ENCODE measurements at regions not wholly inside any gene's neighbourhood (a gene's known extent, or its start where the extent isn't known, plus 50 kb on each side); places are given as distances from the start of the nearest gene placed in this dataset.
A peak's percentile ranks its signal among the peaks of the same experiment; 100 is the strongest.

- TF ChIP-seq ZBTB7A (IDR thresholded peaks at IDR 0.05; ENCODE audit: low read depth) (no peak), YY1 (IDR thresholded peaks at IDR 0.05; ENCODE audit: low read depth) (no peak), FOXM1 (IDR thresholded peaks at IDR 0.05; ENCODE audit: borderline replicate concordance, low read depth) (no peak), RAD21 (IDR thresholded peaks at IDR 0.05; ENCODE audit: low read depth) (no peak), CEBPB (IDR thresholded peaks at IDR 0.05) (no peak), TCF12 (IDR thresholded peaks at IDR 0.05; ENCODE audit: low read depth) (no peak), CREB1 (IDR thresholded peaks at IDR 0.05; ENCODE audit: low read depth) (no peak), MAX (IDR thresholded peaks at IDR 0.05) (no peak), EGR1 (IDR thresholded peaks at IDR 0.05) (no peak), EP300 (IDR thresholded peaks at IDR 0.05; ENCODE audit: borderline replicate concordance) (no peak)
These were observed 825.4 kb downstream of the UQCRFS1 start for GRCh38 chr19:28387507-28387906.

GRCh38 chr19:28386470-28386869 is 826.5 kb downstream of the UQCRFS1 start:
- TF ChIP-seq CREB1 (IDR thresholded peaks at IDR 0.05; ENCODE audit: low read depth), result no peak
- TF ChIP-seq MAX (IDR thresholded peaks at IDR 0.05), result no peak
- no peak for TF ChIP-seq RAD21 (IDR thresholded peaks at IDR 0.05; ENCODE audit: low read depth)
- TF ChIP-seq ZBTB7A (IDR thresholded peaks at IDR 0.05; ENCODE audit: low read depth), result no peak
- no peak for TF ChIP-seq NFIC (IDR thresholded peaks at IDR 0.05)
- TF ChIP-seq FOXM1 (IDR thresholded peaks at IDR 0.05; ENCODE audit: borderline replicate concordance, low read depth), result no peak
- TF ChIP-seq CEBPB (IDR thresholded peaks at IDR 0.05), result no peak
- TF ChIP-seq EGR1 (IDR thresholded peaks at IDR 0.05), result no peak
- TF ChIP-seq YY1 (IDR thresholded peaks at IDR 0.05; ENCODE audit: low read depth), result no peak
- no peak for TF ChIP-seq EP300 (IDR thresholded peaks at IDR 0.05; ENCODE audit: borderline replicate concordance)
- TF ChIP-seq TCF12 (IDR thresholded peaks at IDR 0.05; ENCODE audit: low read depth), result no peak
- no peak for TF ChIP-seq TEAD4 (IDR thresholded peaks at IDR 0.05)
- TF ChIP-seq, protein P1, sequence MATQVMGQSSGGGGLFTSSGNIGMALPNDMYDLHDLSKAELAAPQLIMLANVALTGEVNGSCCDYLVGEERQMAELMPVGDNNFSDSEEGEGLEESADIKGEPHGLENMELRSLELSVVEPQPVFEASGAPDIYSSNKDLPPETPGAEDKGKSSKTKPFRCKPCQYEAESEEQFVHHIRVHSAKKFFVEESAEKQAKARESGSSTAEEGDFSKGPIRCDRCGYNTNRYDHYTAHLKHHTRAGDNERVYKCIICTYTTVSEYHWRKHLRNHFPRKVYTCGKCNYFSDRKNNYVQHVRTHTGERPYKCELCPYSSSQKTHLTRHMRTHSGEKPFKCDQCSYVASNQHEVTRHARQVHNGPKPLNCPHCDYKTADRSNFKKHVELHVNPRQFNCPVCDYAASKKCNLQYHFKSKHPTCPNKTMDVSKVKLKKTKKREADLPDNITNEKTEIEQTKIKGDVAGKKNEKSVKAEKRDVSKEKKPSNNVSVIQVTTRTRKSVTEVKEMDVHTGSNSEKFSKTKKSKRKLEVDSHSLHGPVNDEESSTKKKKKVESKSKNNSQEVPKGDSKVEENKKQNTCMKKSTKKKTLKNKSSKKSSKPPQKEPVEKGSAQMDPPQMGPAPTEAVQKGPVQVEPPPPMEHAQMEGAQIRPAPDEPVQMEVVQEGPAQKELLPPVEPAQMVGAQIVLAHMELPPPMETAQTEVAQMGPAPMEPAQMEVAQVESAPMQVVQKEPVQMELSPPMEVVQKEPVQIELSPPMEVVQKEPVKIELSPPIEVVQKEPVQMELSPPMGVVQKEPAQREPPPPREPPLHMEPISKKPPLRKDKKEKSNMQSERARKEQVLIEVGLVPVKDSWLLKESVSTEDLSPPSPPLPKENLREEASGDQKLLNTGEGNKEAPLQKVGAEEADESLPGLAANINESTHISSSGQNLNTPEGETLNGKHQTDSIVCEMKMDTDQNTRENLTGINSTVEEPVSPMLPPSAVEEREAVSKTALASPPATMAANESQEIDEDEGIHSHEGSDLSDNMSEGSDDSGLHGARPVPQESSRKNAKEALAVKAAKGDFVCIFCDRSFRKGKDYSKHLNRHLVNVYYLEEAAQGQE (IDR thresholded peaks at IDR 0.05; ENCODE audit: low read depth), result no peak
- TF ChIP-seq USF1 (IDR thresholded peaks at IDR 0.05), result no peak
- no peak for TF ChIP-seq TAF1 (IDR thresholded peaks at IDR 0.05; ENCODE audit: low read depth)

DNA sequence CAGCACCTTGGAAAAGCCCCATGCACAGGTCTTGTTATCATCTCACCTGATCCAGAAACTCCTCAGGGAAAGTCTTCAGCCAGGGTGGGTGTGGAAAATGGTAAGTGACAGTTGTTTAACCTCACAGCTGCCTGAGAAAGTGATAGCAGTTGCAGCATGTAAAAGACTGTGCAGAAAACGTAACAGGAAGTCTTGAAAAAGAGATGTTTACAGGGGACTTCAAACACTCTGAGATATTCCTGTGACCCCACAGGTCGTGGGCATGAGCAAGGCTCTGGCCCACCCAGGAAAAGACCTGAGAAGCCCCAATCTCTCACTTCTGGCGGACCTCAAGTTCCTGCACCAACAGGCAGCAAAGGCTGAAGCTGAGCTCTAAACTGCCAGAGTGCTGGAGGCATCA is 826.9 kb downstream of the UQCRFS1 start:
- TF ChIP-seq RAD21 (IDR thresholded peaks at IDR 0.05; ENCODE audit: low read depth), result no peak
- TF ChIP-seq EP300 (IDR thresholded peaks at IDR 0.05; ENCODE audit: borderline replicate concordance), result no peak
- TF ChIP-seq ZBTB7A (IDR thresholded peaks at IDR 0.05; ENCODE audit: low read depth), result no peak
- TF ChIP-seq TCF12 (IDR thresholded peaks at IDR 0.05; ENCODE audit: low read depth), result no peak

- TF ChIP-seq, protein P1 (IDR thresholded peaks at IDR 0.05; ENCODE audit: low read depth), result peak; percentile 85
- no peak for TF ChIP-seq CREB1 (IDR thresholded peaks at IDR 0.05; ENCODE audit: low read depth)
These were observed 835.9 kb downstream of the UQCRFS1 start for GRCh38 chr19:28377077-28377476.

DNA sequence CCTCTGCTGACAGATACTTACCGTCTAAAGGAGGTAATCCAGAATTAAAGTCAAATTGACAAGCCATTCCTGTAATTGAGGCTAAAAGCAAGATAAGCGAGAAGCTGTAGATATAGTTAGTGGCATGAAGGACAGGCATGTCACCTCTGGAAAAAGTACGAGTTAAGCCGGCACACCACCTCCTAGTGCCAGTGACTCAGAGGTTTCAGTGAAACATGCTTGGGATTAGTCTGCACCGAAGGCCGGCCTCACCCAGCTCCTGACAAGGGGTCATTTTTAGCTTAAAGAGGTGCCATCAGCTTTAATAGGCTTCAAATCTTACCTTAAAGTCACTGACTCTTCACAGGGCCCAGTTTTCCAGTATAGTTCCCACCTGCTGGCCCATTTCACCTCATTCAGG is 838.0 kb downstream of the UQCRFS1 start:
- TF ChIP-seq TEAD4 (IDR thresholded peaks at IDR 0.05), result no peak
- TF ChIP-seq ZBTB7A (IDR thresholded peaks at IDR 0.05; ENCODE audit: low read depth), result no peak
- no peak for TF ChIP-seq RAD21 (IDR thresholded peaks at IDR 0.05; ENCODE audit: low read depth)
- no peak for TF ChIP-seq YY1 (IDR thresholded peaks at IDR 0.05; ENCODE audit: low read depth)
- no peak for TF ChIP-seq TAF1 (IDR thresholded peaks at IDR 0.05; ENCODE audit: low read depth)
- no peak for TF ChIP-seq CEBPB (IDR thresholded peaks at IDR 0.05)
- TF ChIP-seq NFIC (IDR thresholded peaks at IDR 0.05), result no peak
- no peak for TF ChIP-seq TCF12 (IDR thresholded peaks at IDR 0.05; ENCODE audit: low read depth)
- TF ChIP-seq EP300 (IDR thresholded peaks at IDR 0.05; ENCODE audit: borderline replicate concordance), result no peak
- no peak for TF ChIP-seq MAX (IDR thresholded peaks at IDR 0.05)
- no peak for TF ChIP-seq CREB1 (IDR thresholded peaks at IDR 0.05; ENCODE audit: low read depth)

GRCh38 chr19:28372576-28373247 is 840.2 kb downstream of the UQCRFS1 start:
- TF ChIP-seq TCF12 (IDR thresholded peaks at IDR 0.05; ENCODE audit: low read depth), result no peak
- no peak for TF ChIP-seq EP300 (IDR thresholded peaks at IDR 0.05; ENCODE audit: borderline replicate concordance)
- no peak for TF ChIP-seq ZBTB7A (IDR thresholded peaks at IDR 0.05; ENCODE audit: low read depth)
- no peak for TF ChIP-seq TAF1 (IDR thresholded peaks at IDR 0.05; ENCODE audit: low read depth)
- no peak for TF ChIP-seq TEAD4 (IDR thresholded peaks at IDR 0.05)
- TF ChIP-seq, protein P1 (IDR thresholded peaks at IDR 0.05; ENCODE audit: low read depth), result no peak
- no peak for TF ChIP-seq FOXM1 (IDR thresholded peaks at IDR 0.05; ENCODE audit: borderline replicate concordance, low read depth)
- no peak for TF ChIP-seq RAD21 (IDR thresholded peaks at IDR 0.05; ENCODE audit: low read depth)
- no peak for TF ChIP-seq YY1 (IDR thresholded peaks at IDR 0.05; ENCODE audit: low read depth)
- TF ChIP-seq CREB1 (IDR thresholded peaks at IDR 0.05; ENCODE audit: low read depth), result no peak
- TF ChIP-seq CEBPB (IDR thresholded peaks at IDR 0.05), result no peak
- TF ChIP-seq NFIC (IDR thresholded peaks at IDR 0.05), result no peak
- TF ChIP-seq USF1 (IDR thresholded peaks at IDR 0.05), result no peak
- TF ChIP-seq EGR1 (IDR thresholded peaks at IDR 0.05), result no peak

All from Ishikawa (cell line).